GM23338 (cell line): ENCODE measurements at regions not wholly inside any gene's neighbourhood (a gene's known extent, or its start where the extent isn't known, plus 50 kb on each side); places are given as distances from the start of the nearest gene placed in this dataset.

ENCODE experiments used
- ATAC-seq: fragments of 200-7000 bp; cut with Tn5 transposase; 3 replicates; pipeline ENCODE4 v1.9.1; 2020
- DNase-seq: peaks from one replicate; pipeline ENCODE4 v3.0.0-alpha.2; 2015; ENCODE audit warnings: low spot score
- H2AFZ ChIP-seq: fragments of 200-600 bp; sonication (generic); 2 replicates; pipeline ENCODE4 v1.8.0; 2016; ENCODE audit warnings: antibody characterized with exemption, mild to moderate bottlenecking, moderate library complexity
- H3F3A ChIP-seq: fragments of 200-600 bp; sonication (generic); replicated peaks from 2 replicates; pipeline ENCODE4 v1.8.0; 2017; ENCODE audit warnings: antibody characterized with exemption, mixed run types, low read depth
- H3K27ac ChIP-seq: fragments of 200-600 bp; sonication (generic); 2 replicates; pipeline ENCODE4 v1.6.1; 2016; ENCODE audit warnings: low read depth
- H3K27me3 ChIP-seq: fragments of 200-600 bp; sonication (generic); 2 replicates; pipeline ENCODE4 v1.8.0; 2016; ENCODE audit warnings: mild to moderate bottlenecking, mixed run types, moderate library complexity; ENCODE audit not compliant: insufficient read depth
- H3K36me3 ChIP-seq: fragments of 200-600 bp; sonication (generic); 2 replicates; pipeline ENCODE4 v1.8.0; 2016; ENCODE audit warnings: mild to moderate bottlenecking; ENCODE audit not compliant: insufficient read depth
- H3K4me1 ChIP-seq: fragments of 200-600 bp; sonication (generic); 2 replicates; pipeline ENCODE4 v1.8.0; 2016; ENCODE audit warnings: mild to moderate bottlenecking, moderate library complexity; ENCODE audit not compliant: insufficient read depth
- H3K4me2 ChIP-seq: fragments of 200-600 bp; sonication (generic); 2 replicates; pipeline ENCODE4 v1.7.1; 2017; ENCODE audit warnings: mixed run types
- H3K4me3 ChIP-seq: fragments of 200-600 bp; sonication (generic); 2 replicates; pipeline ENCODE4 v1.6.1; 2016; ENCODE audit warnings: mixed run types
- H3K79me2 ChIP-seq: fragments of 200-600 bp; sonication (generic); replicated peaks from 2 replicates; pipeline ENCODE4 v1.8.0; 2017; ENCODE audit warnings: mild to moderate bottlenecking; ENCODE audit not compliant: insufficient read depth
- H3K9me2 ChIP-seq: fragments of 200-600 bp; sonication (generic); 2 replicates; pipeline ENCODE4 v1.8.0; 2017; ENCODE audit not compliant: insufficient read depth
- H4K20me1 ChIP-seq: fragments of 200-600 bp; sonication (generic); replicated peaks from 2 replicates; pipeline ENCODE4 v1.8.0; 2017; ENCODE audit warnings: mild to moderate bottlenecking; ENCODE audit not compliant: insufficient read depth
- H3K27ac Mint-ChIP-seq: 2 replicates; pipeline ENCODE4 v1.8.0; 2020; ENCODE audit warnings: inconsistent platforms, mild to moderate bottlenecking, moderate library complexity, mixed read lengths
- H3K27me3 Mint-ChIP-seq: 3 replicates; pipeline ENCODE4 v1.8.0; 2022; ENCODE audit warnings: low read depth, mild to moderate bottlenecking, moderate library complexity, mixed read lengths, inconsistent platforms; ENCODE audit not compliant: insufficient read depth, poor library complexity
- H3K36me3 Mint-ChIP-seq: 3 replicates; pipeline ENCODE4 v1.8.0; 2021; ENCODE audit warnings: low read depth, mild to moderate bottlenecking, inconsistent platforms, moderate library complexity, mixed read lengths
- H3K4me1 Mint-ChIP-seq: 3 replicates; pipeline ENCODE4 v1.8.0; 2020; ENCODE audit warnings: mild to moderate bottlenecking, inconsistent platforms, mixed read lengths
- H3K4me3 Mint-ChIP-seq: 3 replicates; pipeline ENCODE4 v1.8.0; 2021; ENCODE audit warnings: moderate library complexity, mild to moderate bottlenecking, inconsistent platforms, mixed read lengths
- H3K9me3 Mint-ChIP-seq: 3 replicates; pipeline ENCODE4 v1.8.0; 2020; ENCODE audit warnings: moderate library complexity, mild to moderate bottlenecking, inconsistent platforms, mixed read lengths
- EZH2 ChIP-seq: fragments of 200-600 bp; sonication (generic); IDR thresholded peaks from one replicate; pipeline ENCODE4 v1.8.0; 2017; ENCODE audit warnings: antibody characterized with exemption, mild to moderate bottlenecking, low read depth; ENCODE audit not compliant: unreplicated experiment
- EZH2phosphoT487 ChIP-seq: fragments of 200-600 bp; sonication (generic); IDR thresholded peaks from one replicate; pipeline ENCODE4 v1.8.1; 2018; ENCODE audit warnings: antibody characterized with exemption; ENCODE audit not compliant: unreplicated experiment
- JUNB ChIP-seq: IDR thresholded peaks from one replicate; pipeline ENCODE4 v1.6.1; 2016; ENCODE audit warnings: antibody characterized with exemption; ENCODE audit not compliant: unreplicated experiment
- NANOG ChIP-seq: IDR thresholded peaks from 2 replicates; pipeline ENCODE4 v1.6.1; 2016; ENCODE audit warnings: antibody characterized with exemption, borderline replicate concordance
- POLR2AphosphoS5 ChIP-seq: IDR thresholded peaks from 2 replicates; pipeline ENCODE4 v1.6.1; 2016; ENCODE audit warnings: antibody characterized with exemption, low read depth
- STAT1 ChIP-seq: IDR thresholded peaks from one replicate; pipeline ENCODE4 v1.6.1; 2016; ENCODE audit warnings: antibody characterized with exemption; ENCODE audit not compliant: unreplicated experiment
- TF ChIP-seq, protein P1 (sequence below): IDR thresholded peaks from one replicate; pipeline ENCODE4 v1.6.1; 2018; ENCODE audit warnings: antibody characterized with exemption; ENCODE audit not compliant: unreplicated experiment
- TF ChIP-seq, protein P2 (sequence below): fragments of 250-450 bp; sonication (Bioruptor Pico); IDR thresholded peaks from 2 replicates; pipeline ENCODE4 v1.5.0; 2020; ENCODE audit warnings: mild to moderate bottlenecking, moderate library complexity
- TF ChIP-seq, protein P3 (sequence below): IDR thresholded peaks from 2 replicates; pipeline ENCODE4 v1.6.1; 2016; ENCODE audit warnings: antibody characterized with exemption

DNA sequence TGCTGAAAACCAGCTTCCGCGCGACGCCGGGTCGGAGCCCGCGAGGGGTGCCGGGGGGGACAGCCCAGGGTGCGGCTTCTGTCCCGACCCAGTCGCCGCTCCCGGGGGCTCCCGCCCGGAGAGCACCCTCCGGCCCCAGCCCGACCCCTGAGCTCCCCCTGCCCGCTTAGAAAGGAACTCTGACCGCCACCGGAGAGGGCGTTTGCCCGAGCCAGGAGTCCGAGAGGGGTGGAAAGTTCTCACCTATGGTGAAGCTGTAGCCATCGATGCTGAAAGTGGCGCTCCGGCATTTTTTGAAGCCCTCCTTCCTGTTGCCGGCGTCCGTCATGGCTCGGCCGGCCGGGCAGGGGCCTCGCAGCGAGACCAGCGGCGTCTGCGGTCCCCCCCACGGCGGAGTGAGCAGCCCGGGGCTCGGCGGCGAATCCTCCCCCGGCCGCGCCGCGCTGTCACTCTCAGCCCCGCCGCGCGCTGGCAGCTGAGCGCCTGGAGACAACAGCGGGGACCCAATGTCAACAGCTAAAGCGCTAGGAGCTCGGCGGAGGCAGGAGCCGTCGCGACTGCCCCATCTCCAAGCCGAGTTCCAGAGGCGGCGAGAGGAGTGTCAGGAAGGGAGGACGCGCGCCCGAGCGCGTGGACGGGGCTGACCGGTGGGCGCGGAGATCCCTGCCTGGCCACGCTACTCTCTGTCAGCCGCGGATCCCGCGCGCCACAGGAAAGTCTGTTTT lies 191.6 kb downstream of the LSM5 start:
- ATAC-seq: peak; percentile 78
- H3K27me3 Mint-ChIP-seq: peaks cover 32% of the 10 kb centered on the region

DNA sequence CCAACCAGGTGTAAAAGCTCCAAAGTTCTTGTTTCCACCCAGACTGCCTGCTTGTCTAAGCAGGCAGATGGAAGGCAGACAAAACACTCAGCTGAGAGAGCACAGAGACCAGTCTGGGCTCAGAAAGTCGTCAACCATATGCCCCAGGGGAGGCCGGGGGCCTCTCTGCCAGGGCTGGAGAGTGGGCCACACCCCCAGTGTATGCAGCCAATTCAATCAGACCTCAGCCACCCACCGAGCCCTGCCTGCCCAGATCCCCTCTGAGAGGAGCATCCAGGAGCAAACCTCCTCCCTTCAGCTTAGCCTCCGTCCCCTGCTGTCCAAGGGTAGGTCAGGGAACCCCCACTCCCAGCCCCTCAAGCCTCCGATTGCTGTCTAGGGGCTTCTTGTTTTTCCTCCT lies 196.3 kb downstream of the LSM5 start:
- no peaks in the 10 kb centered on the region for H3F3A ChIP-seq
- Mint-ChIP-seq H3K27ac (no peak overlapping the region), H3K36me3 (no peaks in the 10 kb centered on the region), H3K9me3 (no peaks in the 10 kb centered on the region), H3K27me3 (peaks cover 26% of the 10 kb centered on the region), H3K4me1 (peaks cover 26% of the 10 kb centered on the region), H3K4me3 (no peak overlapping the region)
- H3K27me3 ChIP-seq: peaks cover 29% of the 10 kb centered on the region
- peaks cover 21% of the 10 kb centered on the region for H3K4me1 ChIP-seq
- no peak for DNase-seq
- ATAC-seq: no peak; the same call in 1 of the 3 replicates
- H3K36me3 ChIP-seq: no peaks in the 10 kb centered on the region
- peak overlapping the region; percentile 23; the same call in 1 of the 2 replicates for H2AFZ ChIP-seq
- H4K20me1 ChIP-seq: no peaks in the 10 kb centered on the region
- 0 out of 2 replicates have a peak overlapping the region, but pooled peaks have one; percentile 22 for H3K4me3 ChIP-seq
- H3K79me2 ChIP-seq: no peaks in the 10 kb centered on the region
- no peaks in the 10 kb centered on the region for H3K9me2 ChIP-seq
- H3K4me2 ChIP-seq: peak overlapping the region; percentile 56; the same call in 1 of the 2 replicates
- no peak overlapping the region for H3K27ac ChIP-seq
- TF ChIP-seq JUNB (no peak), STAT1 (no peak), NANOG (no peak), EZH2 (no peak)
- TF ChIP-seq, protein P1, sequence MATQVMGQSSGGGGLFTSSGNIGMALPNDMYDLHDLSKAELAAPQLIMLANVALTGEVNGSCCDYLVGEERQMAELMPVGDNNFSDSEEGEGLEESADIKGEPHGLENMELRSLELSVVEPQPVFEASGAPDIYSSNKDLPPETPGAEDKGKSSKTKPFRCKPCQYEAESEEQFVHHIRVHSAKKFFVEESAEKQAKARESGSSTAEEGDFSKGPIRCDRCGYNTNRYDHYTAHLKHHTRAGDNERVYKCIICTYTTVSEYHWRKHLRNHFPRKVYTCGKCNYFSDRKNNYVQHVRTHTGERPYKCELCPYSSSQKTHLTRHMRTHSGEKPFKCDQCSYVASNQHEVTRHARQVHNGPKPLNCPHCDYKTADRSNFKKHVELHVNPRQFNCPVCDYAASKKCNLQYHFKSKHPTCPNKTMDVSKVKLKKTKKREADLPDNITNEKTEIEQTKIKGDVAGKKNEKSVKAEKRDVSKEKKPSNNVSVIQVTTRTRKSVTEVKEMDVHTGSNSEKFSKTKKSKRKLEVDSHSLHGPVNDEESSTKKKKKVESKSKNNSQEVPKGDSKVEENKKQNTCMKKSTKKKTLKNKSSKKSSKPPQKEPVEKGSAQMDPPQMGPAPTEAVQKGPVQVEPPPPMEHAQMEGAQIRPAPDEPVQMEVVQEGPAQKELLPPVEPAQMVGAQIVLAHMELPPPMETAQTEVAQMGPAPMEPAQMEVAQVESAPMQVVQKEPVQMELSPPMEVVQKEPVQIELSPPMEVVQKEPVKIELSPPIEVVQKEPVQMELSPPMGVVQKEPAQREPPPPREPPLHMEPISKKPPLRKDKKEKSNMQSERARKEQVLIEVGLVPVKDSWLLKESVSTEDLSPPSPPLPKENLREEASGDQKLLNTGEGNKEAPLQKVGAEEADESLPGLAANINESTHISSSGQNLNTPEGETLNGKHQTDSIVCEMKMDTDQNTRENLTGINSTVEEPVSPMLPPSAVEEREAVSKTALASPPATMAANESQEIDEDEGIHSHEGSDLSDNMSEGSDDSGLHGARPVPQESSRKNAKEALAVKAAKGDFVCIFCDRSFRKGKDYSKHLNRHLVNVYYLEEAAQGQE: no peak
- TF ChIP-seq, protein P2, sequence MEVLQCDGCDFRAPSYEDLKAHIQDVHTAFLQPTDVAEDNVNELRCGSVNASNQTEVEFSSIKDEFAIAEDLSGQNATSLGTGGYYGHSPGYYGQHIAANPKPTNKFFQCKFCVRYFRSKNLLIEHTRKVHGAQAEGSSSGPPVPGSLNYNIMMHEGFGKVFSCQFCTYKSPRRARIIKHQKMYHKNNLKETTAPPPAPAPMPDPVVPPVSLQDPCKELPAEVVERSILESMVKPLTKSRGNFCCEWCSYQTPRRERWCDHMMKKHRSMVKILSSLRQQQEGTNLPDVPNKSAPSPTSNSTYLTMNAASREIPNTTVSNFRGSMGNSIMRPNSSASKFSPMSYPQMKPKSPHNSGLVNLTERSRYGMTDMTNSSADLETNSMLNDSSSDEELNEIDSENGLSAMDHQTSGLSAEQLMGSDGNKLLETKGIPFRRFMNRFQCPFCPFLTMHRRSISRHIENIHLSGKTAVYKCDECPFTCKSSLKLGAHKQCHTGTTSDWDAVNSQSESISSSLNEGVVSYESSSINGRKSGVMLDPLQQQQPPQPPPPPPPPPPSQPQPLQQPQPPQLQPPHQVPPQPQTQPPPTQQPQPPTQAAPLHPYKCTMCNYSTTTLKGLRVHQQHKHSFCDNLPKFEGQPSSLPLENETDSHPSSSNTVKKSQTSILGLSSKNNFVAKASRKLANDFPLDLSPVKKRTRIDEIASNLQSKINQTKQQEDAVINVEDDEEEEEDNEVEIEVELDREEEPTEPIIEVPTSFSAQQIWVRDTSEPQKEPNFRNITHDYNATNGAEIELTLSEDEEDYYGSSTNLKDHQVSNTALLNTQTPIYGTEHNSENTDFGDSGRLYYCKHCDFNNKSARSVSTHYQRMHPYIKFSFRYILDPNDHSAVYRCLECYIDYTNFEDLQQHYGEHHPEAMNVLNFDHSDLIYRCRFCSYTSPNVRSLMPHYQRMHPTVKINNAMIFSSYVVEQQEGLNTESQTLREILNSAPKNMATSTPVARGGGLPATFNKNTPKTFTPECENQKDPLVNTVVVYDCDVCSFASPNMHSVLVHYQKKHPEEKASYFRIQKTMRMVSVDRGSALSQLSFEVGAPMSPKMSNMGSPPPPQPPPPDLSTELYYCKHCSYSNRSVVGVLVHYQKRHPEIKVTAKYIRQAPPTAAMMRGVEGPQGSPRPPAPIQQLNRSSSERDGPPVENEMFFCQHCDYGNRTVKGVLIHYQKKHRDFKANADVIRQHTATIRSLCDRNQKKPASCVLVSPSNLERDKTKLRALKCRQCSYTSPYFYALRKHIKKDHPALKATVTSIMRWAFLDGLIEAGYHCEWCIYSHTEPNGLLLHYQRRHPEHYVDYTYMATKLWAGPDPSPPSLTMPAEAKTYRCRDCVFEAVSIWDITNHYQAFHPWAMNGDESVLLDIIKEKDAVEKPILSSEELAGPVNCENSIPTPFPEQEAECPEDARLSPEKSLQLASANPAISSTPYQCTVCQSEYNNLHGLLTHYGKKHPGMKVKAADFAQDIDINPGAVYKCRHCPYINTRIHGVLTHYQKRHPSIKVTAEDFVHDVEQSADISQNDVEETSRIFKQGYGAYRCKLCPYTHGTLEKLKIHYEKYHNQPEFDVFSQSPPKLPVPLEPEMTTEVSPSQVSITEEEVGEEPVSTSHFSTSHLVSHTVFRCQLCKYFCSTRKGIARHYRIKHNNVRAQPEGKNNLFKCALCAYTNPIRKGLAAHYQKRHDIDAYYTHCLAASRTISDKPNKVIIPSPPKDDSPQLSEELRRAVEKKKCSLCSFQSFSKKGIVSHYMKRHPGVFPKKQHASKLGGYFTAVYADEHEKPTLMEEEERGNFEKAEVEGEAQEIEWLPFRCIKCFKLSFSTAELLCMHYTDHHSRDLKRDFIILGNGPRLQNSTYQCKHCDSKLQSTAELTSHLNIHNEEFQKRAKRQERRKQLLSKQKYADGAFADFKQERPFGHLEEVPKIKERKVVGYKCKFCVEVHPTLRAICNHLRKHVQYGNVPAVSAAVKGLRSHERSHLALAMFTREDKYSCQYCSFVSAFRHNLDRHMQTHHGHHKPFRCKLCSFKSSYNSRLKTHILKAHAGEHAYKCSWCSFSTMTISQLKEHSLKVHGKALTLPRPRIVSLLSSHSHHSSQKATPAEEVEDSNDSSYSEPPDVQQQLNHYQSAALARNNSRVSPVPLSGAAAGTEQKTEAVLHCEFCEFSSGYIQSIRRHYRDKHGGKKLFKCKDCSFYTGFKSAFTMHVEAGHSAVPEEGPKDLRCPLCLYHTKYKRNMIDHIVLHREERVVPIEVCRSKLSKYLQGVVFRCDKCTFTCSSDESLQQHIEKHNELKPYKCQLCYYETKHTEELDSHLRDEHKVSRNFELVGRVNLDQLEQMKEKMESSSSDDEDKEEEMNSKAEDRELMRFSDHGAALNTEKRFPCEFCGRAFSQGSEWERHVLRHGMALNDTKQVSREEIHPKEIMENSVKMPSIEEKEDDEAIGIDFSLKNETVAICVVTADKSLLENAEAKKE: no peak
- TF ChIP-seq, protein P3, sequence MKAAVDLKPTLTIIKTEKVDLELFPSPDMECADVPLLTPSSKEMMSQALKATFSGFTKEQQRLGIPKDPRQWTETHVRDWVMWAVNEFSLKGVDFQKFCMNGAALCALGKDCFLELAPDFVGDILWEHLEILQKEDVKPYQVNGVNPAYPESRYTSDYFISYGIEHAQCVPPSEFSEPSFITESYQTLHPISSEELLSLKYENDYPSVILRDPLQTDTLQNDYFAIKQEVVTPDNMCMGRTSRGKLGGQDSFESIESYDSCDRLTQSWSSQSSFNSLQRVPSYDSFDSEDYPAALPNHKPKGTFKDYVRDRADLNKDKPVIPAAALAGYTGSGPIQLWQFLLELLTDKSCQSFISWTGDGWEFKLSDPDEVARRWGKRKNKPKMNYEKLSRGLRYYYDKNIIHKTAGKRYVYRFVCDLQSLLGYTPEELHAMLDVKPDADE: no peak

More for the DNA sequence above, 191.6 kb downstream of the LSM5 start:
- DNase-seq: peak; percentile 61
- no peaks in the 10 kb centered on the region for H3K36me3 ChIP-seq
- TF ChIP-seq EZH2phosphoT487 (no peak), EZH2 (peak; percentile 42), POLR2AphosphoS5 (no peak)
- H4K20me1 ChIP-seq: no peaks in the 10 kb centered on the region
- peaks cover 26% of the 10 kb centered on the region for H3K4me1 Mint-ChIP-seq
- H3K79me2 ChIP-seq: no peaks in the 10 kb centered on the region
- peaks cover 23% of the 10 kb centered on the region for H3K4me1 ChIP-seq
- H3K9me2 ChIP-seq: no peaks in the 10 kb centered on the region
- peak overlapping the region; percentile 99 for H2AFZ ChIP-seq
- H3F3A ChIP-seq: no peaks in the 10 kb centered on the region
- H3K27ac Mint-ChIP-seq: no peak overlapping the region
- no peaks in the 10 kb centered on the region for H3K36me3 Mint-ChIP-seq
- peak overlapping the region; percentile 83 for H3K4me3 ChIP-seq
- H3K9me3 Mint-ChIP-seq: no peaks in the 10 kb centered on the region
- peaks cover 54% of the 10 kb centered on the region for H3K27me3 ChIP-seq
- peak overlapping the region; percentile 86 for H3K4me2 ChIP-seq
- no peak overlapping the region for H3K27ac ChIP-seq
- H3K4me3 Mint-ChIP-seq: peak overlapping the region; percentile 87
